H9 (cell line): ENCODE measurements at regions not wholly inside any gene's neighbourhood (a gene's known extent, or its start where the extent isn't known, plus 50 kb on each side); places are given as distances from the start of the nearest gene placed in this dataset.

Source experiments
- DNase-seq: peaks from one replicate; pipeline ENCODE4 v3.0.0-alpha.2; 2017
- H2AFZ ChIP-seq: one replicate; pipeline ENCODE4 v1.6.1; 2013; ENCODE audit warnings: mild to moderate bottlenecking, low read length, control low read depth, moderate library complexity
- H2AK5ac ChIP-seq: 2 replicates; pipeline ENCODE4 v1.6.1; 2013; ENCODE audit warnings: low read length, control low read depth, mixed read lengths; ENCODE audit not compliant: insufficient read length
- H2BK120ac ChIP-seq: one replicate; pipeline ENCODE4 v1.6.1; 2013; ENCODE audit warnings: low read depth, mild to moderate bottlenecking, low read length, control low read depth, inconsistent platforms; ENCODE audit not compliant: poor library complexity, severe bottlenecking
- H2BK12ac ChIP-seq: 2 replicates; pipeline ENCODE4 v1.6.1; 2013; ENCODE audit warnings: low read length, control low read depth, mixed read lengths, low read depth; ENCODE audit not compliant: insufficient read length
- H2BK15ac ChIP-seq: 2 replicates; pipeline ENCODE4 v1.6.1; 2013; ENCODE audit warnings: low read depth, low read length, control low read depth
- H2BK20ac ChIP-seq: one replicate; pipeline ENCODE4 v1.6.1; 2013; ENCODE audit warnings: low read depth, mild to moderate bottlenecking, low read length, control low read depth, inconsistent platforms; ENCODE audit not compliant: poor library complexity, severe bottlenecking
- H2BK5ac ChIP-seq: 2 replicates; pipeline ENCODE4 v1.6.1; 2013; ENCODE audit warnings: low read length, control low read depth, mixed read lengths; ENCODE audit not compliant: insufficient read length
- H3K14ac ChIP-seq: 2 replicates; pipeline ENCODE4 v1.6.1; 2013; ENCODE audit warnings: low read length, control low read depth; ENCODE audit not compliant: insufficient read depth
- H3K18ac ChIP-seq: 2 replicates; pipeline ENCODE4 v1.6.1; 2013; ENCODE audit warnings: low read depth, mild to moderate bottlenecking, mixed read lengths, low read length, control low read depth; ENCODE audit not compliant: insufficient read length
- H3K23ac ChIP-seq: 2 replicates; pipeline ENCODE4 v1.6.1; 2013; ENCODE audit warnings: low read length, control low read depth, mixed read lengths, low read depth; ENCODE audit not compliant: insufficient read length
- H3K23me2 ChIP-seq: 2 replicates; pipeline ENCODE4 v1.6.1; 2013; ENCODE audit warnings: low read depth, mild to moderate bottlenecking, mixed read lengths, low read length, control low read depth; ENCODE audit not compliant: insufficient read length, poor library complexity, severe bottlenecking
- H3K27ac ChIP-seq: 2 replicates; pipeline ENCODE4 v1.5.1; 2013; ENCODE audit warnings: low read length, control low read depth, mixed read lengths, low read depth; ENCODE audit not compliant: insufficient read length
- H3K27me3 ChIP-seq: 2 replicates; pipeline ENCODE4 v1.6.1; 2013; ENCODE audit warnings: low read length, control low read depth, inconsistent platforms; ENCODE audit not compliant: insufficient read depth
- H3K4ac ChIP-seq: 2 replicates; pipeline ENCODE4 v1.6.1; 2013; ENCODE audit warnings: low read depth, mild to moderate bottlenecking, control low read depth, inconsistent platforms, low read length, moderate library complexity
- H3K4me1 ChIP-seq: 2 replicates; pipeline ENCODE4 v1.6.1; 2013; ENCODE audit warnings: low read length, control low read depth, inconsistent platforms; ENCODE audit not compliant: insufficient read depth
- H3K4me2 ChIP-seq: 2 replicates; pipeline ENCODE4 v1.6.1; 2013; ENCODE audit warnings: low read length, control low read depth, mixed read lengths; ENCODE audit not compliant: insufficient read length, insufficient read depth
- H3K56ac ChIP-seq: 2 replicates; pipeline ENCODE4 v1.6.1; 2013; ENCODE audit warnings: low read depth, mild to moderate bottlenecking, mixed read lengths, low read length, control low read depth; ENCODE audit not compliant: insufficient read length
- H3K79me1 ChIP-seq: 2 replicates; pipeline ENCODE4 v1.6.1; 2013; ENCODE audit warnings: low read depth, mild to moderate bottlenecking, moderate library complexity, low read length, control low read depth, inconsistent platforms; ENCODE audit not compliant: insufficient read depth, poor library complexity, severe bottlenecking
- H3K79me2 ChIP-seq: 2 replicates; pipeline ENCODE4 v1.6.1; 2013; ENCODE audit warnings: low read length, control low read depth, inconsistent platforms; ENCODE audit not compliant: insufficient read depth
- H3K9ac ChIP-seq: 2 replicates; pipeline ENCODE4 v1.6.1; 2013; ENCODE audit warnings: low read length, control low read depth, mixed read lengths; ENCODE audit not compliant: insufficient read length; ENCODE audit errors: extremely low read depth
- H3K9me3 ChIP-seq: one replicate; pipeline ENCODE4 v1.6.1; 2013; ENCODE audit warnings: low read depth, low read length, inconsistent platforms; ENCODE audit not compliant: control insufficient read depth
- H3T11ph ChIP-seq: one replicate; pipeline ENCODE4 v1.6.1; 2013; ENCODE audit warnings: mild to moderate bottlenecking, low read length, control low read depth, inconsistent platforms
- H4K20me1 ChIP-seq: one replicate; pipeline ENCODE4 v1.6.1; 2013; ENCODE audit not compliant: control insufficient read depth, insufficient read length, insufficient read depth
- H4K5ac ChIP-seq: 2 replicates; pipeline ENCODE4 v1.6.1; 2013; ENCODE audit warnings: low read depth, mild to moderate bottlenecking, mixed read lengths, low read length, control low read depth; ENCODE audit not compliant: insufficient read length
- H4K8ac ChIP-seq: replicated peaks from 2 replicates; pipeline ENCODE4 v1.6.1; 2013; ENCODE audit warnings: low read length, control low read depth, mixed read lengths, low read depth; ENCODE audit not compliant: insufficient read length
- H4K91ac ChIP-seq: 2 replicates; pipeline ENCODE4 v1.6.1; 2013; ENCODE audit warnings: low read depth, mild to moderate bottlenecking, moderate library complexity, mixed read lengths, low read length, control low read depth; ENCODE audit not compliant: insufficient read length
- H3K27ac Mint-ChIP-seq, 3 experiments: 2 replicates in 2 of 3; 3 replicates in 1 of 3; pipeline ENCODE4 v1.8.0; 2020 to 2021; ENCODE audit warnings: mixed read lengths in 3 of 3, mild to moderate bottlenecking in 1 of 3, moderate library complexity in 1 of 3
- H3K27me3 Mint-ChIP-seq: 2 replicates; pipeline ENCODE4 v1.8.0; 2021; ENCODE audit warnings: low read depth, mild to moderate bottlenecking, moderate library complexity, mixed read lengths
- H3K36me3 Mint-ChIP-seq, 3 experiments: 2 replicates in 2 of 3; 3 replicates in 1 of 3; pipeline ENCODE4 v1.8.0; 2020 to 2021; ENCODE audit warnings: low read depth in 3 of 3, mixed read lengths in 3 of 3; ENCODE audit not compliant: insufficient read depth in 1 of 3
- H3K4me1 Mint-ChIP-seq, 2 experiments: 2 replicates each; pipeline ENCODE4 v1.8.0; 2020; ENCODE audit warnings: mixed read lengths in 2 of 2
- H3K4me3 Mint-ChIP-seq, 2 experiments: 2 replicates in 1 of 2; 3 replicates in 1 of 2; pipeline ENCODE4 v1.8.0; 2020 to 2021; ENCODE audit warnings: mild to moderate bottlenecking in 2 of 2, mixed read lengths in 2 of 2, moderate library complexity in 1 of 2
- H3K9me3 Mint-ChIP-seq, 2 experiments: 2 replicates in 1 of 2; 3 replicates in 1 of 2; pipeline ENCODE4 v1.8.0; 2020; ENCODE audit warnings: mild to moderate bottlenecking in 2 of 2, mixed read lengths in 2 of 2, moderate library complexity in 1 of 2
- WGBS: extraction: QIAGEN DNeasy Blood & Tissue Kit; methylation state at CpG from one replicate; pipeline ENCODE4 v1.1.7; 2013; ENCODE audit warnings: missing lambda C conversion rate, low lambda C conversion rate, mixed read lengths; ENCODE audit not compliant: insufficient read length; ENCODE audit errors: extremely low coverage; 5-methylcytosine and 5-hydroxymethylcytosine counted together
- TF ChIP-seq, protein P1 (sequence below): fragments of 200-600 bp; sonication (generic); conservative IDR thresholded peaks from 3 replicates; pipeline ENCODE4 v1.8.0; 2021; ENCODE audit warnings: antibody characterized with exemption, mild to moderate bottlenecking

DNA sequence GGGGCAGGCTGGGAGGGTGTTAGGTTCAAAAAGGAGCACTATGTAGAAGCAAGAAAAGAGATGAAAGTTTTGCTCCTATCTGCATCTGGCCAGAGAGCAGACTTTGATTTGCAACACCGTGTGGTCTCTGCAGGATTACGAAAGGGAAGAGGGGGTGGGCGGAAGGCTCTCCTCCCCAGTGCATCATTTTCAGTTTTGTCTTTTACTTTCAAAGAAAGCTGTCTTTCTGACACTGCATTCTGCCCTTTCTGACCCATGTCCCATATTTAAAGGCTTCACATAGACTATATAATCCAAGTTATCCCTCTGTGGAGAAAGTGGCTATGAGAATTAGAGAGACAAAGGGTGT, 126.5 kb downstream of the RHOU start:
- Histone ChIP-seq H3K23me2 (no peaks in the 10 kb centered on the region), H3K4ac (no peak overlapping the region), H2BK5ac (no peak overlapping the region), H4K5ac (no peak overlapping the region), H3K18ac (no peak overlapping the region), H2AK5ac (no peak overlapping the region), H2BK15ac (no peak overlapping the region), H3K27ac (no peak overlapping the region), H2BK20ac (no peak overlapping the region), H3K27me3 (no peaks in the 10 kb centered on the region), H3K14ac (no peak overlapping the region), H4K8ac (no peak overlapping the region), H2AFZ (no peak overlapping the region), H3K4me1 (peaks cover 9% of the 10 kb centered on the region; the same call in 1 of the 2 replicates), H3K56ac (no peak overlapping the region), H2BK12ac (no peak overlapping the region), H2BK120ac (no peak overlapping the region), H3T11ph (no peak overlapping the region), H3K9me3 (no peaks in the 10 kb centered on the region), H4K20me1 (no peaks in the 10 kb centered on the region), H3K79me2 (no peaks in the 10 kb centered on the region), H3K23ac (no peak overlapping the region), H3K9ac (no peak overlapping the region), H3K79me1 (no peaks in the 10 kb centered on the region), H3K4me2 (no peak overlapping the region), H4K91ac (no peak overlapping the region)
- peaks cover 11% of the 10 kb centered on the region for H3K27me3 Mint-ChIP-seq
- no peak overlapping the region for H3K4me3 Mint-ChIP-seq
- no peak overlapping the region for H3K27ac Mint-ChIP-seq
- DNase-seq, result no peak
- peaks cover 38 to 45% of the 10 kb centered on the region in 2 experiments for H3K4me1 Mint-ChIP-seq
- no CpG with 5 or more reads among the region's 3 CpGs for WGBS
- TF ChIP-seq, protein P1, sequence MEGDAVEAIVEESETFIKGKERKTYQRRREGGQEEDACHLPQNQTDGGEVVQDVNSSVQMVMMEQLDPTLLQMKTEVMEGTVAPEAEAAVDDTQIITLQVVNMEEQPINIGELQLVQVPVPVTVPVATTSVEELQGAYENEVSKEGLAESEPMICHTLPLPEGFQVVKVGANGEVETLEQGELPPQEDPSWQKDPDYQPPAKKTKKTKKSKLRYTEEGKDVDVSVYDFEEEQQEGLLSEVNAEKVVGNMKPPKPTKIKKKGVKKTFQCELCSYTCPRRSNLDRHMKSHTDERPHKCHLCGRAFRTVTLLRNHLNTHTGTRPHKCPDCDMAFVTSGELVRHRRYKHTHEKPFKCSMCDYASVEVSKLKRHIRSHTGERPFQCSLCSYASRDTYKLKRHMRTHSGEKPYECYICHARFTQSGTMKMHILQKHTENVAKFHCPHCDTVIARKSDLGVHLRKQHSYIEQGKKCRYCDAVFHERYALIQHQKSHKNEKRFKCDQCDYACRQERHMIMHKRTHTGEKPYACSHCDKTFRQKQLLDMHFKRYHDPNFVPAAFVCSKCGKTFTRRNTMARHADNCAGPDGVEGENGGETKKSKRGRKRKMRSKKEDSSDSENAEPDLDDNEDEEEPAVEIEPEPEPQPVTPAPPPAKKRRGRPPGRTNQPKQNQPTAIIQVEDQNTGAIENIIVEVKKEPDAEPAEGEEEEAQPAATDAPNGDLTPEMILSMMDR, result no peak
- H3K36me3 Mint-ChIP-seq, result no peaks in the 10 kb centered on the region
- no peaks in the 10 kb centered on the region for H3K9me3 Mint-ChIP-seq
